ENCODE measurements at regions not wholly inside any gene's neighbourhood (a gene's known extent, or its start where the extent isn't known, plus 50 kb on each side); places are given as distances from the start of the nearest gene placed in this dataset.

DNA sequence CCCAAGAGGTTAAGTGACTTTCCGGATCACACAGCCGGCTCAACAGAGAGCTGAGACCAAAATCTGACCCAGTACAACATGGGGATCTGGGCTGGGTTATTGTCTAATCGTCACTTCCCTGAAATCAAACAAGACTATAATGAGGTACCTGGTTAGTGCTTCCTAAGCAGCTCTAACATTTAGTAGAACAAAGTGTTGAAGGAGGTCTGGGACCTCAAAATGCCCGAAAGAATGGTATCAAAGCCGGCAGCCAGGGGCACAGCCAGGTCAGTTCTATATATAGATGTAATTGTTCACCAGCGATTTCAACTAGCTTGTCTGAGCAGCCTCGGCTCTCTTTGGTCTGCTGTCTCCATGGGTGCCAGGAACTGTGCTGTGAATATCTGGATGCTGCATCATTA lies 245.5 kb upstream of the ECI2 start:
- H3K27ac Mint-ChIP-seq (ENCODE audit: unreplicated experiment) = no peak overlapping the region
- TF ChIP-seq, protein P1, sequence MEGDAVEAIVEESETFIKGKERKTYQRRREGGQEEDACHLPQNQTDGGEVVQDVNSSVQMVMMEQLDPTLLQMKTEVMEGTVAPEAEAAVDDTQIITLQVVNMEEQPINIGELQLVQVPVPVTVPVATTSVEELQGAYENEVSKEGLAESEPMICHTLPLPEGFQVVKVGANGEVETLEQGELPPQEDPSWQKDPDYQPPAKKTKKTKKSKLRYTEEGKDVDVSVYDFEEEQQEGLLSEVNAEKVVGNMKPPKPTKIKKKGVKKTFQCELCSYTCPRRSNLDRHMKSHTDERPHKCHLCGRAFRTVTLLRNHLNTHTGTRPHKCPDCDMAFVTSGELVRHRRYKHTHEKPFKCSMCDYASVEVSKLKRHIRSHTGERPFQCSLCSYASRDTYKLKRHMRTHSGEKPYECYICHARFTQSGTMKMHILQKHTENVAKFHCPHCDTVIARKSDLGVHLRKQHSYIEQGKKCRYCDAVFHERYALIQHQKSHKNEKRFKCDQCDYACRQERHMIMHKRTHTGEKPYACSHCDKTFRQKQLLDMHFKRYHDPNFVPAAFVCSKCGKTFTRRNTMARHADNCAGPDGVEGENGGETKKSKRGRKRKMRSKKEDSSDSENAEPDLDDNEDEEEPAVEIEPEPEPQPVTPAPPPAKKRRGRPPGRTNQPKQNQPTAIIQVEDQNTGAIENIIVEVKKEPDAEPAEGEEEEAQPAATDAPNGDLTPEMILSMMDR (IDR thresholded peaks at IDR 0.05) = no peak

DNA sequence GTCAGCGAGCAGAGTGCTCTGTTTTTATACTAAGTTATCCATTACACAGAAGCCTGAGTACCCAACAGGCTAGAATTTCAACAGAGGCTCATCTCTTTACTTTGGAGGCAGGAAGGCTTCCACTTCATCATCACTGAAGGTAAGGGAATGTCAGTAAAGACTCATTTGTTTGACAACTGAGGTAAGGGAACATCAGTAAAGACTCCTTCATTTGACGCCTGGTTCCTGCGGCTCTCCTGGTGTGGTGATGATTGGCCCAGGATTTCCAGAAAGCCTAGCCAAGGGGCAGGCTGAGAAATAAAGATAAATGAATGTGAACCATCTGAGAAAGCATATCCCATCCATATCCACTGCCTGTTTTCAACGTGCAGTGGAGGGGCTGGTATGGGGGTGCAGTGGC lies 244.6 kb upstream of the ECI2 start:
- H3K4me1 Mint-ChIP-seq (ENCODE audit: low read depth) = peaks cover 9% of the 10 kb centered on the region
- H3K27ac Mint-ChIP-seq (ENCODE audit: unreplicated experiment) = no peak overlapping the region
- H3K9me3 Mint-ChIP-seq (ENCODE audit: low read depth) = peaks cover 18% of the 10 kb centered on the region
- peaks cover 6% of the 10 kb centered on the region for H3K36me3 Mint-ChIP-seq (ENCODE audit: low read depth)
- H3K4me3 Mint-ChIP-seq (ENCODE audit: unreplicated experiment) = no peak overlapping the region
- H3K27me3 Mint-ChIP-seq (ENCODE audit: low read depth) = no peaks in the 10 kb centered on the region
- TF ChIP-seq, protein P1 (IDR thresholded peaks at IDR 0.05) = no peak
- DNase-seq (ENCODE audit: low spot score) = no peak

More for the DNA sequence above, 245.5 kb upstream of the ECI2 start:
- H3K27me3 Mint-ChIP-seq (ENCODE audit: low read depth) = no peaks in the 10 kb centered on the region
- H3K36me3 Mint-ChIP-seq (ENCODE audit: low read depth) = peaks cover 6% of the 10 kb centered on the region
- H3K4me3 Mint-ChIP-seq (ENCODE audit: unreplicated experiment) = no peak overlapping the region
- peaks cover 9% of the 10 kb centered on the region for H3K4me1 Mint-ChIP-seq (ENCODE audit: low read depth)
- DNase-seq (ENCODE audit: low spot score) = no peak
- peaks cover 18% of the 10 kb centered on the region for H3K9me3 Mint-ChIP-seq (ENCODE audit: low read depth)

DNA sequence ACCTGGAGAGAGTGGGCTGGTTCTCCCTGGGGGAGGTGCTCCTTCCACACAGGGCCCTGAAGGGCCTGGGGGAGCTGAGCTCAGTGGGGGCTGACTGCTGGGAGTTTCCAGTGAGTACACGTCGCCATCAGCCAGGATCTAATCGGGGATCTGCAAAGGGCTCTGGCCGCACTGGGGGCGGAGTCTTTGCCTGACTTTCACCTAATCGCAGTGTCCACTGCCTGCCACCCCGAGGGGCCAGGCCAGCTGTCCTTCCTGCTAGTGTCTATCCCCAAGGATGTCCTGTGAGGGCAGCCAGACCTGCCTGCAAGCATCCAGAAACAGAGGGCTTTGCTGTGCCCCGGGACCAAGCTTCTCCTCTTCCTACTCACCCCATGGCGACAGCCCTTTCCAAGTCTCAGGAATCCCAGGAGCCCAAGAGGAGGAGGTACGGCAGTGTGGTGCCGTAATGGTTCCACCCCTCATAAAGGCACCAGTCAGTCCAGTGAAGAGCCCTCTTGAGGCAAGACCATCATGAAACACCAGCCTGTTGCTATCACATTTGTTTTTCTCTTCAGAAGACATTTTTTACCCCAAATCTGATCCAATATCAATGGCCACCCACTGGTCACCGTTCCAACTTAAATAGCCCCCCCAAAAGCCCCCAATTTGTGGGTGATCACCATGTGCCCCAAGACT lies 243.1 kb upstream of the ECI2 start:
- Mint-ChIP-seq H3K27me3 (ENCODE audit: low read depth) (no peaks in the 10 kb centered on the region), H3K4me1 (ENCODE audit: low read depth) (peaks cover 6% of the 10 kb centered on the region), H3K27ac (ENCODE audit: unreplicated experiment) (no peak overlapping the region), H3K36me3 (ENCODE audit: low read depth) (peaks cover 3% of the 10 kb centered on the region), H3K4me3 (ENCODE audit: unreplicated experiment) (no peak overlapping the region), H3K9me3 (ENCODE audit: low read depth) (peaks cover 8% of the 10 kb centered on the region)
- TF ChIP-seq, protein P1 (IDR thresholded peaks at IDR 0.05) = no peak
- no peak for DNase-seq (ENCODE audit: low spot score)

DNA sequence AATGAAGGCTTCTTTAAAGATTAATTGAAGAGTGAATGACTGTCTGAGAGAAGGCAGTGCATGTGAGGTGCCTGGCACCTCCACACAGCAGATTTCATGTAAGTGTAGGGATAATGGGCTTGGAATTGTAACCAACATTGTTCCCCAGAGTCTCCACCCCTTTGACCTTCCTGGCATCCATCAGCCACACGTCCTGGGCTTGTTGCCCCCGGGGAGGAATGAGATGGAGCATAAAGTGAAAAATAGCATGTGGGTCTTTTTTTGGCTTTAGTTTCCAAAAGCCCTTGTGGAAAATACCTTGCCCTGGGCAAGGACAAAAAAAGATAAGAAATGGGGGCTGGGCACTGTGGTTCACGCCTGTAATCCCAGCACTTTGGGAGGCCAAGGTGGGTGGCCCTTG lies 242.2 kb upstream of the ECI2 start:
- Mint-ChIP-seq H3K27me3 (ENCODE audit: low read depth) (no peaks in the 10 kb centered on the region), H3K27ac (ENCODE audit: unreplicated experiment) (no peak overlapping the region), H3K4me3 (ENCODE audit: unreplicated experiment) (no peak overlapping the region), H3K4me1 (ENCODE audit: low read depth) (peaks cover 5% of the 10 kb centered on the region), H3K36me3 (ENCODE audit: low read depth) (peaks cover 1% of the 10 kb centered on the region), H3K9me3 (ENCODE audit: low read depth) (peaks cover 2% of the 10 kb centered on the region)
- no peak for DNase-seq (ENCODE audit: low spot score)
- TF ChIP-seq, protein P1 (IDR thresholded peaks at IDR 0.05) = no peak

DNA sequence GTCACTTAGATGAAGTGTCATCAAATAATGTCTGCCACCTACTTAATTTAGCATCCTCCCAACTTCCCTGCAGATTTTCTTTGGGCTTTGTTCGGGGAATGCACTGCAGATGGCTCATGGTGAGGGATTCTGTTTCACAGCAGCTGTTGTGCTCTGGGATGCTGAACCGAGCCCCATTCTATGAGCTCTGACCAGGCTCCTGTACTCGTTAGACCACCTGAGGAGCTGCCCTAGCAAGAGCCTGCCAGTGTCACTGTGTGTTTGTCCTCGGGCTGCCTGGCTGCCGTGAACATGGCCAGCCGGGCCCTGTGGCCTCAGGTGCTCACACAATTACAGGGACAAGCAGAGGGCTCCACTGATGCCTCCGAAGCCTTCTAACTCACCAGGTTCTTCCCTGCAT lies 238.8 kb upstream of the ECI2 start:
- Mint-ChIP-seq H3K4me1 (ENCODE audit: low read depth) (peaks cover 26% of the 10 kb centered on the region), H3K9me3 (ENCODE audit: low read depth) (no peaks in the 10 kb centered on the region), H3K27me3 (ENCODE audit: low read depth) (no peaks in the 10 kb centered on the region), H3K36me3 (ENCODE audit: low read depth) (no peaks in the 10 kb centered on the region), H3K4me3 (ENCODE audit: unreplicated experiment) (no peak overlapping the region), H3K27ac (ENCODE audit: unreplicated experiment) (no peak overlapping the region)
- DNase-seq (ENCODE audit: low spot score) = no peak
- TF ChIP-seq, protein P1 (IDR thresholded peaks at IDR 0.05) = no peak

Data from chondrocyte (in vitro differentiated cells).